MM.1S (cell line): ENCODE measurements at regions not wholly inside any gene's neighbourhood (a gene's known extent, or its start where the extent isn't known, plus 50 kb on each side); places are given as distances from the start of the nearest gene placed in this dataset.

ENCODE experiments used
- CTCF ChIP-seq: fragments of 300-600 bp; sonication (generic); IDR thresholded peaks from 2 replicates; pipeline ENCODE4 v1.5.1; 2016; ENCODE audit warnings: antibody characterized with exemption, low read length, mixed read lengths
- EZH2 ChIP-seq: fragments of 300-600 bp; sonication (generic); optimal IDR thresholded peaks from 2 replicates; pipeline ENCODE3; 2017; ENCODE audit warnings: low read depth, mild to moderate bottlenecking, antibody characterized with exemption, low read length, mixed read lengths
- EZH2phosphoT487 ChIP-seq: fragments of 300-600 bp; sonication (generic); IDR thresholded peaks from 2 replicates; pipeline ENCODE4 v1.6.1; 2018; ENCODE audit warnings: antibody characterized with exemption, low read length

GRCh38 chr6:49348561-49348960 is 114.5 kb downstream of the MMUT start:
- TF ChIP-seq EZH2phosphoT487: no peak
- no peak for TF ChIP-seq CTCF
- no peak for TF ChIP-seq EZH2
